ENCODE measurements at regions not wholly inside any gene's neighbourhood (a gene's known extent, or its start where the extent isn't known, plus 50 kb on each side); places are given as distances from the start of the nearest gene placed in this dataset.

- H3K36me3 ChIP-seq (ENCODE audit: control insufficient read depth, insufficient read depth, low read length), result no peaks in the 10 kb centered on the region
- BruUV-seq (replicated peaks), result no TSS peak
- no peak overlapping the region for H4K91ac ChIP-seq (ENCODE audit: insufficient read depth, low read depth, low read length)
- H3K56ac ChIP-seq (ENCODE audit: extremely low read depth, insufficient read depth, low read length), result no peak overlapping the region
- H2BK20ac ChIP-seq (ENCODE audit: low read depth, low read length), result no peak overlapping the region
- no peak overlapping the region for H4K5ac ChIP-seq (ENCODE audit: low read depth, low read length)
- H3K23ac ChIP-seq (ENCODE audit: low read depth, low read length), result no peak overlapping the region
- TF ChIP-seq MAFK (IDR thresholded peaks at IDR 0.05; ENCODE audit: low read depth, low read length) (no peak), BHLHE40 (IDR thresholded peaks at IDR 0.05; ENCODE audit: low read depth, low read length) (no peak), MXI1 (IDR thresholded peaks at IDR 0.05; ENCODE audit: borderline replicate concordance, low read depth, low read length) (no peak), NFE2L2 (IDR thresholded peaks at IDR 0.05; ENCODE audit: low read depth, low read length) (no peak), FOS (IDR thresholded peaks at IDR 0.05; ENCODE audit: low read depth, low read length) (no peak), CHD1 (IDR thresholded peaks at IDR 0.05; ENCODE audit: low read depth, low read length) (no peak), RCOR1 (IDR thresholded peaks at IDR 0.05; ENCODE audit: insufficient replicate concordance, low read length) (no peak), ELK1 (IDR thresholded peaks at IDR 0.05; ENCODE audit: borderline replicate concordance, low read depth, low read length) (no peak), RAD21 (IDR thresholded peaks at IDR 0.05; ENCODE audit: low read length) (no peak), SMC3 (IDR thresholded peaks at IDR 0.05; ENCODE audit: low read depth, low read length) (no peak), USF2 (IDR thresholded peaks at IDR 0.05; ENCODE audit: low read depth, low read length) (no peak)
- peaks cover 30% of the 10 kb centered on the region for H3K27me3 ChIP-seq (ENCODE audit: control insufficient read depth, insufficient read depth, low read length)
- H2AK9ac ChIP-seq (replicated peaks; ENCODE audit: low read depth, low read length, poor library complexity), result no peak overlapping the region
- in situ Hi-C loops (cut with MboI; ENCODE audit: low sequenced_read_pairs) (no loop called here), intact Hi-C loops (cut with micrococcal nuclease) (no loop called here), dilution Hi-C loops (cut with HindIII; ENCODE audit: low sequenced_read_pairs, unreplicated experiment) (no loop called here)
- no peak overlapping the region for H2BK15ac ChIP-seq (ENCODE audit: low read depth, low read length)
- ATAC-seq (ENCODE audit: low read depth) (no peak), DNase-seq (no peak)
- H2AFZ ChIP-seq (replicated peaks; ENCODE audit: low read length, poor library complexity), result no peak overlapping the region
- H3K14ac ChIP-seq (replicated peaks; ENCODE audit: low read depth, low read length), result no peak overlapping the region
- WGBS, 2 experiments (ENCODE audit: extremely low coverage in 2 of 2, insufficient read length in 1 of 2), result 100% methylated on average over 1 of the region's 5 CpGs; no CpG with 5 or more reads in 1 of the 2 experiments
- no peaks in the 10 kb centered on the region for H3K9me1 ChIP-seq (ENCODE audit: insufficient read depth, low read length)
- H3K4me1 ChIP-seq (ENCODE audit: control insufficient read depth, insufficient read depth, low read length), result no peaks in the 10 kb centered on the region
- POLR2A ChIA-PET (ENCODE audit: unreplicated experiment), result no interaction called here
- CTCF ChIA-PET, result no interaction called here
- H4K8ac ChIP-seq (ENCODE audit: low read depth in 2 of 2, low read length in 2 of 2), result no peak overlapping the region
- no peak overlapping the region for H3K4me3 ChIP-seq (ENCODE audit: insufficient read depth, low read depth, low read length)
- no peaks in the 10 kb centered on the region for H4K20me1 ChIP-seq (ENCODE audit: insufficient read depth, low read length)
- H3K79me1 ChIP-seq (ENCODE audit: low read depth in 1 of 2, low read length in 2 of 2), result no peaks in the 10 kb centered on the region
- H3K9ac ChIP-seq (ENCODE audit: low read depth, low read length), result no peak overlapping the region
- no peak overlapping the region for H2AK5ac ChIP-seq (ENCODE audit: low read depth, low read length)
- no peak overlapping the region for H3K4me2 ChIP-seq (ENCODE audit: low read depth, low read length)
- no peak overlapping the region for H3K4ac ChIP-seq (ENCODE audit: low read depth, low read length)
- H2BK5ac ChIP-seq (ENCODE audit: low read depth, low read length, poor library complexity, severe bottlenecking), result no peak overlapping the region
- H2BK120ac ChIP-seq (ENCODE audit: low read depth, low read length), result no peak overlapping the region
- H3K18ac ChIP-seq (ENCODE audit: low read depth, low read length), result no peak overlapping the region
- no peaks in the 10 kb centered on the region for H3K9me3 ChIP-seq (ENCODE audit: control insufficient read depth, insufficient read depth, low read length)
- H3K27ac ChIP-seq (ENCODE audit: insufficient read depth, low read length), result no peak overlapping the region
Measured at GRCh38 chr14:55912344-55912743, 205.9 kb upstream of the PELI2 start.
